Gastroesophageal sphincter (tissue), 3 donors: ENCODE measurements at regions not wholly inside any gene's neighbourhood (a gene's known extent, or its start where the extent isn't known, plus 50 kb on each side); places are given as distances from the start of the nearest gene placed in this dataset.

ENCODE experiments used
- EP300 ChIP-seq: sonication (generic); formaldehyde crosslinking; IDR thresholded peaks from one replicate; pipeline ENCODE4 v1.6.1; 2017; ENCODE audit warnings: antibody characterized with exemption, mild to moderate bottlenecking
- POLR2A ChIP-seq, 2 donors: fragments of 450-650 bp; IDR thresholded peaks; one replicate each; pipeline ENCODE4 v1.6.1; 2017; ENCODE audit warnings: antibody characterized with exemption in 2 of 2, mild to moderate bottlenecking in 2 of 2, moderate library complexity in 1 of 2
- POLR2AphosphoS5 ChIP-seq: sonication (generic); formaldehyde crosslinking; IDR thresholded peaks from one replicate; pipeline ENCODE4 v1.6.1; 2017; ENCODE audit warnings: antibody characterized with exemption
- TF ChIP-seq, protein P1 (sequence below), 4 experiments: fragments of 200-600 bp in 2 of 4; fragments of 450-650 bp in 2 of 4; sonication (generic) in 1 of 4; IDR thresholded peaks; one replicate each; pipeline ENCODE4 v1.5.1; 2017 to 2019; ENCODE audit warnings: antibody characterized with exemption in 4 of 4, mild to moderate bottlenecking in 2 of 4, moderate library complexity in 2 of 4

DNA sequence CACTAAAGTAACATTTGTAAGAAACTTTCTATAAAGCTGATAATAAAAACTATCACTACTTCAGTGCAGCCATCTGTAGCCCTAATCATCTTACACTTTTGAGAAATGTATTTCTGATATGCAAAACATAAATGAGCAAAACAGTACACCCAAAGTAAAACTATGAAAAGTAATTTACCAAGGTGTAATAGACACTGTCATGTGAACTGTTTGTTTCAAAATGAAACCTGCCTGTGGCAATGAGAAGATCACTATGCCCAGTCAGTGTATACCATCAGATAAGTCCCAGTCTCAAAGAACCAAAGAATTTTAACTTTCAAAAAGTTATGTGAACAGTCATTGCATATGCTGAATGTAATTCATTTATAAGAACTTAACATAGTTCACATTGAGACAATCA, 398.1 kb downstream of the CDC14C start:
- TF ChIP-seq, protein P1, sequence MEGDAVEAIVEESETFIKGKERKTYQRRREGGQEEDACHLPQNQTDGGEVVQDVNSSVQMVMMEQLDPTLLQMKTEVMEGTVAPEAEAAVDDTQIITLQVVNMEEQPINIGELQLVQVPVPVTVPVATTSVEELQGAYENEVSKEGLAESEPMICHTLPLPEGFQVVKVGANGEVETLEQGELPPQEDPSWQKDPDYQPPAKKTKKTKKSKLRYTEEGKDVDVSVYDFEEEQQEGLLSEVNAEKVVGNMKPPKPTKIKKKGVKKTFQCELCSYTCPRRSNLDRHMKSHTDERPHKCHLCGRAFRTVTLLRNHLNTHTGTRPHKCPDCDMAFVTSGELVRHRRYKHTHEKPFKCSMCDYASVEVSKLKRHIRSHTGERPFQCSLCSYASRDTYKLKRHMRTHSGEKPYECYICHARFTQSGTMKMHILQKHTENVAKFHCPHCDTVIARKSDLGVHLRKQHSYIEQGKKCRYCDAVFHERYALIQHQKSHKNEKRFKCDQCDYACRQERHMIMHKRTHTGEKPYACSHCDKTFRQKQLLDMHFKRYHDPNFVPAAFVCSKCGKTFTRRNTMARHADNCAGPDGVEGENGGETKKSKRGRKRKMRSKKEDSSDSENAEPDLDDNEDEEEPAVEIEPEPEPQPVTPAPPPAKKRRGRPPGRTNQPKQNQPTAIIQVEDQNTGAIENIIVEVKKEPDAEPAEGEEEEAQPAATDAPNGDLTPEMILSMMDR (IDR thresholded peaks at IDR 0.05) = no peak
- TF ChIP-seq POLR2A (IDR thresholded peaks at IDR 0.05) = no peak
- TF ChIP-seq EP300 = no peak
- no peak for TF ChIP-seq POLR2AphosphoS5
